A673 (cell line): ENCODE measurements at regions not wholly inside any gene's neighbourhood (a gene's known extent, or its start where the extent isn't known, plus 50 kb on each side); places are given as distances from the start of the nearest gene placed in this dataset.

Experiments
- BruUV-seq: library from RNA; stranded (reverse); fragments of 400-500 nt; replicated peaks from 2 replicates; lab custom pipeline; 2021; lab: Mats Ljungman, UMichigan
- CTCF ChIA-PET: fragments of 300-600 bp; sonication (Branson Sonifier 250); formaldehyde crosslinking; loops from one replicate; lab custom pipeline; 2022; ENCODE audit warnings: antibody characterized with exemption; lab: Charles Lee
- POLR2A ChIA-PET: fragments of 300-600 bp; sonication (Branson Sonifier 250); formaldehyde crosslinking; loops from one replicate; lab custom pipeline; 2022; ENCODE audit warnings: antibody characterized with exemption; ENCODE audit not compliant: low non-redundant PET; lab: Charles Lee
- DNase-seq: peaks from one replicate; pipeline ENCODE4 v3.0.0-alpha.2; 2015; ENCODE audit warnings: low spot score
- H3K27ac ChIP-seq: fragments of 200-600 bp; sonication (generic); 2 replicates; pipeline ENCODE4 v1.5.1; 2016; ENCODE audit warnings: mixed run types, low read depth, mild to moderate bottlenecking, mixed read lengths, antibody characterized with exemption, low read length; ENCODE audit not compliant: poor library complexity, severe bottlenecking
- H3K27me3 ChIP-seq: fragments of 200-600 bp; sonication (generic); replicated peaks from 2 replicates; pipeline ENCODE4 v1.6.1; 2017; ENCODE audit warnings: mixed run types, low read depth, mild to moderate bottlenecking, mixed read lengths, antibody characterized with exemption, low read length; ENCODE audit not compliant: insufficient read depth, poor library complexity
- H3K36me3 ChIP-seq: fragments of 200-600 bp; sonication (generic); 2 replicates; pipeline ENCODE4 v1.6.1; 2016; ENCODE audit warnings: mixed run types, mild to moderate bottlenecking, mixed read lengths, antibody characterized with exemption, low read length; ENCODE audit not compliant: insufficient read depth, poor library complexity, severe bottlenecking
- H3K4me1 ChIP-seq: fragments of 200-600 bp; sonication (generic); 2 replicates; pipeline ENCODE4 v1.6.1; 2017; ENCODE audit warnings: mixed run types, mild to moderate bottlenecking, mixed read lengths, antibody characterized with exemption, low read length; ENCODE audit not compliant: insufficient read depth, poor library complexity, severe bottlenecking
- H3K4me3 ChIP-seq: fragments of 200-600 bp; sonication (generic); 2 replicates; pipeline ENCODE4 v1.5.1; 2016; ENCODE audit warnings: low read depth, mixed run types, mild to moderate bottlenecking, mixed read lengths, low read length; ENCODE audit not compliant: poor library complexity, severe bottlenecking
- H3K9me3 ChIP-seq: fragments of 200-600 bp; sonication (generic); 2 replicates; pipeline ENCODE4 v1.6.1; 2016; ENCODE audit warnings: mixed run types, low read depth, mild to moderate bottlenecking, mixed read lengths, antibody characterized with exemption, low read length; ENCODE audit not compliant: poor library complexity, severe bottlenecking
- CTCF ChIP-seq: fragments of 300-800, 200-600 bp; sonication (generic); conservative IDR thresholded peaks from 2 replicates; pipeline ENCODE4 v1.5.1; 2017; ENCODE audit warnings: low read depth, mild to moderate bottlenecking, antibody characterized with exemption, low read length, moderate library complexity, mixed read lengths
- EZH2 ChIP-seq: fragments of 200-600 bp; sonication (generic); IDR thresholded peaks from 2 replicates; pipeline ENCODE4 v1.6.1; 2017; ENCODE audit warnings: borderline replicate concordance, low read depth, mild to moderate bottlenecking, mixed read lengths, antibody characterized with exemption, low read length; ENCODE audit not compliant: poor library complexity, severe bottlenecking
- intact Hi-C: fragments of 100-400 bp; cut with micrococcal nuclease; formaldehyde crosslinking; loops from one replicate; pipeline ENCODE4 v1.10.0; 2022; ENCODE audit not compliant: unreplicated experiment

GRCh38 chr1:192441492-192441891 is 124.7 kb downstream of the RGS21 start:
- DNase-seq: no peak
- no TSS peak for BruUV-seq
- CTCF ChIA-PET: no interaction called here
- POLR2A ChIA-PET: no interaction called here
- no peaks in the 10 kb centered on the region for H3K9me3 ChIP-seq
- H3K36me3 ChIP-seq: no peaks in the 10 kb centered on the region
- H3K27ac ChIP-seq: no peak overlapping the region
- no peaks in the 10 kb centered on the region for H3K27me3 ChIP-seq
- intact Hi-C loops: loop anchor here (10.0 kb wide), 1 partner anchor 1617 kb away; no protein-coding TSS in a partner anchor
- no peak overlapping the region for H3K4me3 ChIP-seq
- TF ChIP-seq EZH2 (no peak), CTCF (no peak)
- H3K4me1 ChIP-seq: peaks cover 26% of the 10 kb centered on the region

GRCh38 chr1:192442736-192443135 is 125.9 kb downstream of the RGS21 start:
- H3K27me3 ChIP-seq: no peaks in the 10 kb centered on the region
- no peaks in the 10 kb centered on the region for H3K36me3 ChIP-seq
- H3K4me1 ChIP-seq: peaks cover 34% of the 10 kb centered on the region
- no TSS peak for BruUV-seq
- ChIA-PET CTCF (no interaction called here), POLR2A (no interaction called here)
- intact Hi-C loops: loop anchor here (10.0 kb wide), 1 partner anchor 1618 kb away; no protein-coding TSS in a partner anchor
- no peak for TF ChIP-seq CTCF
- TF ChIP-seq EZH2: no peak
- no peak for DNase-seq
- no peak overlapping the region for H3K4me3 ChIP-seq
- no peaks in the 10 kb centered on the region for H3K9me3 ChIP-seq
- no peak overlapping the region for H3K27ac ChIP-seq

GRCh38 chr1:192443616-192444015 is 126.8 kb downstream of the RGS21 start:
- BruUV-seq: no TSS peak
- intact Hi-C loops: loop anchor here (2.0 to 10.0 kb wide), 2 partner anchors 127 to 1619 kb away; partner anchors contain the start of gene RGS21
- POLR2A ChIA-PET: no interaction called here
- CTCF ChIA-PET: interaction anchor here (0.6 kb wide), 1 partner anchor 42 kb away, joined by 3 read pairs; no protein-coding TSS in a partner anchor
- no peak overlapping the region for H3K27ac ChIP-seq
- no peak for TF ChIP-seq CTCF
- no peak for TF ChIP-seq EZH2
- no peaks in the 10 kb centered on the region for H3K36me3 ChIP-seq
- no peak for DNase-seq
- no peaks in the 10 kb centered on the region for H3K9me3 ChIP-seq
- H3K4me3 ChIP-seq: no peak overlapping the region
- no peaks in the 10 kb centered on the region for H3K27me3 ChIP-seq
- H3K4me1 ChIP-seq: peaks cover 37% of the 10 kb centered on the region
